Immature natural killer cell (primary cell): ENCODE measurements at regions not wholly inside any gene's neighbourhood (a gene's known extent, or its start where the extent isn't known, plus 50 kb on each side); places are given as distances from the start of the nearest gene placed in this dataset.

ENCODE experiments used
- DNase-seq, 3 donors: peaks; one replicate each; pipeline ENCODE4 v3.0.0; 2022; ENCODE audit warnings: mixed read lengths in 1 of 3
- H3K27ac Mint-ChIP-seq, 6 donors: one replicate each; pipeline ENCODE4 v1.8.0; 2020; ENCODE audit warnings: mixed read lengths in 6 of 6, mild to moderate bottlenecking in 5 of 6, inconsistent platforms in 4 of 6, moderate library complexity in 3 of 6
- H3K27me3 Mint-ChIP-seq, 3 donors: one replicate each; pipeline ENCODE4 v1.8.0; 2020 to 2021; ENCODE audit warnings: low read depth in 3 of 3, mild to moderate bottlenecking in 3 of 3, mixed read lengths in 3 of 3, moderate library complexity in 3 of 3, inconsistent platforms in 1 of 3
- H3K36me3 Mint-ChIP-seq, 3 donors: one replicate each; pipeline ENCODE4 v1.8.0; 2020; ENCODE audit warnings: mixed read lengths in 3 of 3, inconsistent platforms in 2 of 3, mild to moderate bottlenecking in 2 of 3
- H3K4me1 Mint-ChIP-seq, 2 donors: one replicate each; pipeline ENCODE4 v1.8.0; 2020; ENCODE audit warnings: inconsistent platforms in 2 of 2, mild to moderate bottlenecking in 2 of 2, mixed read lengths in 2 of 2, moderate library complexity in 1 of 2
- H3K4me3 Mint-ChIP-seq, 5 donors: one replicate each; pipeline ENCODE4 v1.8.0; 2020; ENCODE audit warnings: mild to moderate bottlenecking in 5 of 5, mixed read lengths in 5 of 5, inconsistent platforms in 3 of 5, moderate library complexity in 3 of 5
- H3K9me3 Mint-ChIP-seq, 6 donors: one replicate each; pipeline ENCODE4 v1.8.0; 2020; ENCODE audit warnings: mild to moderate bottlenecking in 6 of 6, mixed read lengths in 6 of 6, inconsistent platforms in 4 of 6, moderate library complexity in 3 of 6

DNA sequence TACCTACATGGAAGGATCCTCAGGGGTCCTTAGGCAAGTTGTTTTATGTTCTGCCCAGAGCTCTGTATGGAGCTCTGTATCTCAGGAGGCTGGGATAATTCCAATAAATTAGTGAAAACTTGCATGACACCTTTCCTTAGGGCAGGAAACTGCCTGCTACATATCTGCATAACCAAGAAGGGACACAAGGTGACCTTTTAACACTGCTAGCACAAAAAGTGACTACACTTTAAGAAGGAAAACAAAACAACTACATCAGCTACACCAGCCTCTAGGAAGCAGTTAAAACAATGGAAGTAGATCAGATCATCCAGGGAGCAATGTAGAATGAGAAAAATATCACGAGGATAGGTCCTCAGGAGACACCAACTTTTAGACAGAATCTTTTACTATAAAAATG is 93.9 kb downstream of the TNFSF18 start:
- Mint-ChIP-seq H3K4me1 (peaks cover 0 to 3% of the 10 kb centered on the region in 2 donors), H3K36me3 (no peaks in the 10 kb centered on the region), H3K27ac (no peak overlapping the region), H3K4me3 (no peak overlapping the region), H3K9me3 (no peaks in the 10 kb centered on the region), H3K27me3 (peaks cover 2 to 11% (median 2%) of the 10 kb centered on the region in 3 donors)
- DNase-seq, result no peak

DNA sequence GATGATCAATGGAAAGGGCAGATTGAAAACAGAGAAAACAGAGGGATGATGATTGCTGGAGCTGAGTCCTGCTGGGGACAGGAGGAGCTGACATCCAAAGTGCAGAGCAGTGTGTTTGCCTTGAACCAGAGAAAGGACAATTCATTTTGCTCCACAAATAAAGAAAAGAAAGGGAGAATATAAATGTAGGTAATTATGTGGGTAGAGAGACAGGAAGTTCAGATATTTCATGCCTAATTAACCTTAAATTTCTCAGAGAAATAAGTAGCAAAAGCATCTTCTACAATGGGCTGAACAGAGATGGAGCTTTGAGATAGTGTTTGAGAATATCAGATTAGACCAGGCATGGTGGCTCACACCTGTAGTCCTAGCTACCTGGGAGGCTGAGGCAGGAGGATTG is 93.2 kb downstream of the TNFSF18 start:
- no peaks in the 10 kb centered on the region for H3K9me3 Mint-ChIP-seq
- peaks cover 2 to 5% (median 3%) of the 10 kb centered on the region in 3 donors for H3K27me3 Mint-ChIP-seq
- H3K36me3 Mint-ChIP-seq, result no peaks in the 10 kb centered on the region
- DNase-seq, result no peak
- H3K4me1 Mint-ChIP-seq, result no peaks in the 10 kb centered on the region
- H3K27ac Mint-ChIP-seq, result no peak overlapping the region
- no peak overlapping the region for H3K4me3 Mint-ChIP-seq

DNA sequence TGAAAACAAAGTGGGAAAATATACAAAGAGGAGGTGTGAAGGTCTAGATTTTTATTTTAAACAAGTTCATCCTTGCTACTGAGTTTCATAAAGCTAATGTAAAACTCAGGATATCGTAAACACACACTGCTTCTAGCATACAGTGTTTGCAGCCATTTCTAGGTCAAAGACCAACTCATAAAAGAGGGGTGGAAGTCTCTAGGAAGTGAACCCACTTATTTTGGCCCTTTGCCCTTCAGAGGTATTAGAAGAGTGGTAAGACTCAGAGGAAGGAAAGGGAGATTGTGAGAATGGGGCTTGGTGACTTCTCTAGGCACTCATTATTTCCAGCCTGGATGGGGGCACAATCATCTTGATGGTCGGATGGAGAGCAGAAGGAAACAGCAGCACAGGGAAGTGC is 91.2 kb downstream of the TNFSF18 start:
- peaks cover 2 to 5% (median 3%) of the 10 kb centered on the region in 3 donors for H3K27me3 Mint-ChIP-seq
- no peaks in the 10 kb centered on the region for H3K36me3 Mint-ChIP-seq
- H3K4me1 Mint-ChIP-seq, result no peaks in the 10 kb centered on the region
- no peaks in the 10 kb centered on the region for H3K9me3 Mint-ChIP-seq
- no peak overlapping the region for H3K27ac Mint-ChIP-seq
- no peak for DNase-seq
- H3K4me3 Mint-ChIP-seq, result no peak overlapping the region

DNA sequence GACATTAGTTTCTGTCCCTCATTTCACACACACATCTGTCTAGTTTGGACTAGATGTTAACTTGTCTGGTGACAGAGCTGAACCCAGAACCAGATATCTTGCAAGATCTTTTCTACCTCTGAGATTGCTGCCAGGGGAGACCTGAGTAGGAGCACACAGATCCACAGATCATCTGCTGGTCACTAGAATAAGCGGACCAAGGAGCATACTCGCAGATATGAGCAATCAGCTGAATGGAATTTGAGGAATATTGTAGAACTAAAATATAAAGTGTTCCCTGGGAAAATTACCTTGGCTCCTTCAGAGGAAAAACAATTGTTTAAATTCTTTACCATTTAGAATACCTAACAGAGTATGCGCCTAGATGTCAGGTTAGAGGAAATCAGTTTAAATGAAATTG is 90.7 kb downstream of the TNFSF18 start:
- H3K27ac Mint-ChIP-seq, result no peak overlapping the region
- no peak for DNase-seq

DNA sequence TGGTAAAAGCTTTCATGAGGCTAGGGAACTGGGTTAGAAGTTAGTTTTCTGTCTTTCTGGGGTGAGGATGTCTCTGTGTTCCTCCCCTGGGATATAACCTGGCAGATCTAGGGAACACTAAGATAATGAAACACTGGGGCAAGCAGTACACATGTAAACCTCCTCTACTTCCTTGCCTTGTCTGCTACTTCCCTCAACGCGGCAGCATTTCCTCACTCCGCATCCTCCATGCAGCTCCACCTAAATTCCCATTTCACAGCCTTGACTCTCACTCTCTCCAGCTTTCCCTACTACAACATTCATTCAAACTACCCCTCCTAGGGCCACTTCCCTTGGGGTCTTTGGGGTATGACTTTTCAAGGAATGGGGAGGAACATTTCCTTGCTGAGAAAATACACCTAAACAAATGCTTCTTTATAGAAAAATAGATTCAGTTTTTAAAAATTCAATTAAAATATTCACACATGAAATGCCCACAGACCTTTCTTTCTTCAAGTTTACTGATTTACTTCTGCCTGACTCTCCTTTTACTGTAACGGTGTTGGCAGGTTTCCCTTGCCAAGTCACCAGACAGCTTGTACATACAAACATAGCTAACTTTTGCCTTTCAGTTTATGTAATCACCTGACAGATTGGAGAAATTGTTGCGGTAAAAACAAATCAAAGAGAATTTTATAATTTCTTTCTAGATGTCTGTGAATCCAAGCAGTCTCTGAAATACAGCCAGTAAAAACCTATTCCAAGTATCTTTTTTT is 90.1 kb downstream of the TNFSF18 start:
- no peak for DNase-seq
- Mint-ChIP-seq H3K4me3 (no peak overlapping the region), H3K27me3 (peaks cover 2 to 5% (median 3%) of the 10 kb centered on the region in 3 donors), H3K36me3 (no peaks in the 10 kb centered on the region), H3K27ac (no peak overlapping the region), H3K9me3 (no peaks in the 10 kb centered on the region), H3K4me1 (no peaks in the 10 kb centered on the region)

More for the DNA sequence above, 90.7 kb downstream of the TNFSF18 start:
- no peaks in the 10 kb centered on the region for H3K4me1 Mint-ChIP-seq
- H3K9me3 Mint-ChIP-seq, result no peaks in the 10 kb centered on the region
- no peak overlapping the region for H3K4me3 Mint-ChIP-seq
- H3K36me3 Mint-ChIP-seq, result no peaks in the 10 kb centered on the region
- peaks cover 2 to 5% (median 3%) of the 10 kb centered on the region in 3 donors for H3K27me3 Mint-ChIP-seq

DNA sequence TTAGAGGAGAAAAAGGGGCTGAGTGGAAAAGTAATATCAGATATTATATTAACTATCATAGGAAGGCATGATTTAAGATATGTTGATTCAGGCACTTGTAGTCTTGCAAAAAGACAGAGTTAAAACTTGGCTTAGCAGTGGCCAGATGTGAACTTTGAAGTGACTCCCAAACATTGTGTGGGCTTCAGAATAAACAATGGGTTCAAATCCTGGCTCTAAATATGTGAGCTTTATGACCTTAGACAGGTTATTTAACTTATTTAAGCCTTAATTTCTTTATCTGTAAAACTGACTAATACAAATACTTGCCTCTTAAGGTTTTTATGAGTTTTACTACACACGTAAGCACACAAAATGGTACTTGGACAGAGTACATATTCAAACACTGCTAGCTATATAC is 85.9 kb downstream of the TNFSF18 start:
- Mint-ChIP-seq H3K9me3 (no peaks in the 10 kb centered on the region), H3K4me1 (no peaks in the 10 kb centered on the region), H3K27me3 (peaks cover under 1 to 3% (median 3%) of the 10 kb centered on the region in 3 donors), H3K27ac (no peak overlapping the region), H3K4me3 (no peak overlapping the region), H3K36me3 (no peaks in the 10 kb centered on the region)
- DNase-seq, result no peak

DNA sequence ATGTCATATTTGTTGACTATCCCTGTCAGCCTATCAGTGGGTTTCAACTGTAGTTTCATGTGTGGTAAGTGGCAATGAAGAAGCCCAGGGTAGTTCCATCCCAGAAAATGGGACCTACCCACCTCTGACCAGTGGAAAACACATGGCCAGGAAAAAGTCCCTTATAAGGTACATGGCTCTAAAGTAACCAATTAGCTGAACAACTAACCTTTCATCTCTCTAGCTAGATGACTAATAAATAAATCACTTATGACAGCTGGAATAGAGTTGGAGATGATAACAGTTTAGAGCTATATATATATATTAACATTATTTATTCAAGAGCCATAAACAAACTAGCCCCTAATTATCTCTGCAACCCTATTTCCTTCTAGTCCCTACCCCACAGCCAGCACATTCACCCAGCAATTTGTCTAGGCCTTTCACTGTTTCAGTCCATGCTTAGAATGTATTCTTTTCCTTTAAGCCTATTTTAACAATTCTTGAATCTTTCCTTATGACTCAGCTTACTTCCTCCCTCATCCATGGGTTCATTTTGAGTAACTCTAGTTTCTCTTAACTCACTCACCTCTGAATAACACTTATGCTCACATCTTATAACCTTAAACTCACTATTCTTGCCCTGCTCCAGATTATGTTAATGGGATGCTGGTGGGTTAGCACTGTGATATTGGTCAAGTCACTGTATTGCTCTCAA is 83.7 kb downstream of the TNFSF18 start:
- no peak overlapping the region for H3K4me3 Mint-ChIP-seq
- peaks cover under 1 to 2% (median 2%) of the 10 kb centered on the region in 3 donors for H3K27me3 Mint-ChIP-seq
- no peaks in the 10 kb centered on the region for H3K4me1 Mint-ChIP-seq
- no peak for DNase-seq
- peak overlapping the region in 1 of 6 donors; percentile 11 for H3K27ac Mint-ChIP-seq
- no peaks in the 10 kb centered on the region for H3K36me3 Mint-ChIP-seq
- no peaks in the 10 kb centered on the region for H3K9me3 Mint-ChIP-seq

DNA sequence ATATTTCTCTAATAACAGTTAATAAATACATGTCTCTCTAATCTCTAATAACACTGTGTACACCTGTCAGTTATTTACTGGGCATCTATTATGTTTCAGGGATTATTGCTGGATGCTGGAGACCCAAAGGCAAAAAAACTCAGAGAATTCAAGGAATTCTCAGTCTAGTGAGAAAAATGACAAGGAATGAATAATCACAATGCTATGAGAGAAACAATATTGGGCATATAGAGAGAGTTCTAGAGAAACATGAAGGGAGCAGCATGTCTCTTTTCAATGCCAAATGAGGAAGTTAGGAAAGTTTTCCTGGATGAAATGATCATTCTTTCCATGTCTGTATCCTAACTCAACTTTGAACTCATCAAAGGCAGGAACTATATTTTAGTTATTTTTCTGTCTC is 82.8 kb downstream of the TNFSF18 start:
- H3K4me1 Mint-ChIP-seq, result no peaks in the 10 kb centered on the region
- no peak overlapping the region for H3K4me3 Mint-ChIP-seq
- H3K27ac Mint-ChIP-seq, result no peak overlapping the region
- no peaks in the 10 kb centered on the region for H3K36me3 Mint-ChIP-seq
- no peak for DNase-seq
- H3K27me3 Mint-ChIP-seq, result peaks cover under 1 to 2% (median 2%) of the 10 kb centered on the region in 3 donors
- H3K9me3 Mint-ChIP-seq, result no peaks in the 10 kb centered on the region

DNA sequence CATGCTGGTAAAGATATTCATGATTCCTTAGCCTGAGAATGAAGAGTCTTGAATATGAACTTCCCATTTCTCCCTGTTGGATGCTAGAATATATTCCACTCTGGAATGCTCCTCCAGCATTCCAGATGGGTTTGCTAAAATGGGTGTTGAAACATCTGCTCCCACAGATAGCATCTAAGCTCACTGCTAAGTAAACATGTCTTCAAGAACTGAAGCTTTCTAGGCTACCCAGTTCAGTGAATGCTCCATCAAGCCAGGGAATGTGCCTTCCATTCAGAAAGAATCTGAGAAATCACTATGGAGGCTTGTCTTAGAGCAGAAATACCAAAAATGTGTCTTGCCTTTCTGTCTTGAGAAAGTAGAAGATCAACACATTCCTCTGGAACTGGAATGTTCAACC is 81.1 kb downstream of the TNFSF18 start:
- Mint-ChIP-seq H3K4me1 (no peaks in the 10 kb centered on the region), H3K9me3 (no peaks in the 10 kb centered on the region), H3K27me3 (peaks cover 2% of the 10 kb centered on the region in 3 donors), H3K4me3 (no peak overlapping the region), H3K36me3 (no peaks in the 10 kb centered on the region), H3K27ac (no peak overlapping the region)
- DNase-seq, result no peak

DNA sequence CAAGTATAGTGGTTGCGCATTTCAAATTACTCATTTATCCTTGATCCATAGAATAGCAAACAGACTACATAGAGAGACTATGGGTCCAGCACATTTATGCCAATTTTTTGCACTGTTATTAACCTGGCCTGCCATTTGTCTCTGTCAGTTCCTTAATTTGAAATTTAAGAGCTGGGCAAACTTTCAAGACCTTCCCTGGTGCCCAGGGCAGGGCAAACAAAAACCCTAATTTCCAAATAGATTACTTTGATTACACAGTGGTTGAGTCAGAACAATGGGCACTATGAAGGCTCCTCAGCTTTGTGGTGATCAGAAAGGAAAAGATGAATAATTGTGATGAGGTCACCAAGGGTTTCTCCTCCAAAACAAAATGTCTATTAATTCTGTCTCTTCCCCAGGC is 80.6 kb downstream of the TNFSF18 start:
- no peaks in the 10 kb centered on the region for H3K9me3 Mint-ChIP-seq

DNA sequence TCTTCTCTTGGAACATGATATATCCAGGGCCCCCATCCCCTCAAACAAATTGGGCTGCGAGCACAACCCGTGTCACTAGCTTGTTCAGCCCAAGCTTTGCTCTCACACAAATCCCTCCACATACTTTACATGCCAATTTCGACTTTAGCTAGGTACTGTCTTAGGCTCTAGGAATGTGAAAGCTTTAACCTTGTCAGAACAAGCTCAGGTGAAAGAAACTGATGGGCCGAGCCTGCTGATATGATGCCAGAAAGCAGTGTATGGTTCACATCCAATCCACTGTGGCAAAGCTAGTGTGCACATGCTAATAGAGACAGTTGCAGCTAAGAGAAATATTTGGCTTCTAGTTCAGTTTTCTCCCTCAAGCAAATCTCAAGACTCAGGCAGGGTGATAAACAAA is 79.5 kb downstream of the TNFSF18 start:
- Mint-ChIP-seq H3K27me3 (peaks cover 2% of the 10 kb centered on the region in 3 donors), H3K4me3 (no peak overlapping the region), H3K36me3 (no peaks in the 10 kb centered on the region), H3K27ac (no peak overlapping the region), H3K4me1 (no peaks in the 10 kb centered on the region), H3K9me3 (no peaks in the 10 kb centered on the region)
- no peak for DNase-seq

More for the DNA sequence above, 80.6 kb downstream of the TNFSF18 start:
- H3K27me3 Mint-ChIP-seq, result peaks cover 2% of the 10 kb centered on the region in 3 donors
- H3K4me1 Mint-ChIP-seq, result no peaks in the 10 kb centered on the region
- DNase-seq, result no peak
- no peak overlapping the region for H3K4me3 Mint-ChIP-seq
- H3K27ac Mint-ChIP-seq, result no peak overlapping the region
- no peaks in the 10 kb centered on the region for H3K36me3 Mint-ChIP-seq

DNA sequence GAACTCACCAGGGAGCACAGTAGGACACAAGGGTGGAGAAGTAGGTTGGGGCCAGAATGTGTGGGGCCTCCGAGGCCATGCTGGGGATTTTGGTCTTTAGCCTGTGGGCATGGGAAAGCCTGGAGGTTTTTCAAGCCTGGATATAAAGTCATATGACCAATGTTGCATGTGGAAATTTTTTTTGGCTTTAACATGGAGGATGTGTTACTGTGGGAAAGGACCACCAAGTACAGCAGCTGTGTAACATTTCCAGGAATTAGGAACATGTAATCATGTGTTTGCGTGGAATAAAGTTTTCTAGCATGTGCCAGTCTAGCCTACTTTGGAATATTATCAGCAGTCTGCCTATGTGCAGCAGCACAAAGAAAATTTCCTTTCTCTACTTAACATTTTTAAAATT is 78.5 kb downstream of the TNFSF18 start:
- H3K27ac Mint-ChIP-seq, result no peak overlapping the region
- H3K4me1 Mint-ChIP-seq, result no peaks in the 10 kb centered on the region
- no peak overlapping the region for H3K4me3 Mint-ChIP-seq
- H3K27me3 Mint-ChIP-seq, result peaks cover 0 to 2% (median 2%) of the 10 kb centered on the region in 3 donors
- no peaks in the 10 kb centered on the region for H3K9me3 Mint-ChIP-seq
- DNase-seq, result no peak
- no peaks in the 10 kb centered on the region for H3K36me3 Mint-ChIP-seq

DNA sequence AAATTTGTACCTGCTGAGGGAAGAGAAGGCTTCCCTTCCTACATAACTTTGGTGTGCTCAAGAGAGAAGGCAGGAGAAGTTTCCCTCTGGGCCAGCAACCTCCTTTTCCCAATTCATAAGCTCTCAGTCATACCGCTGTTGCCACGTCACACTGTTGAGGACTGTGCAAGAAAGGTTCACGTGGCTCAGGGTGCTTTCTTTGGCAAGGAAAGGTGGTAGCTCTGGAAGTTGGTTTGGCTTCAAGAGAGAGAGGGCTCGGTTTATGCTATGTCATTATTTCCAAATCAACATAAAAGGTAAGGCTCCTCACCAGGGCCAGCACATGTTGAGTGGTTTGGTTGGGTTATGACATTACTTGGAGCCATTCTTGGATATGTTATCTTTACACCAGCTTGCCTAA is 77.3 kb downstream of the TNFSF18 start:
- no peaks in the 10 kb centered on the region for H3K9me3 Mint-ChIP-seq
- no peak overlapping the region for H3K4me3 Mint-ChIP-seq
- H3K36me3 Mint-ChIP-seq, result no peaks in the 10 kb centered on the region
- no peak overlapping the region for H3K27ac Mint-ChIP-seq
- peaks cover 0 to 2% (median 2%) of the 10 kb centered on the region in 3 donors for H3K27me3 Mint-ChIP-seq
- no peak for DNase-seq
- no peaks in the 10 kb centered on the region for H3K4me1 Mint-ChIP-seq

DNA sequence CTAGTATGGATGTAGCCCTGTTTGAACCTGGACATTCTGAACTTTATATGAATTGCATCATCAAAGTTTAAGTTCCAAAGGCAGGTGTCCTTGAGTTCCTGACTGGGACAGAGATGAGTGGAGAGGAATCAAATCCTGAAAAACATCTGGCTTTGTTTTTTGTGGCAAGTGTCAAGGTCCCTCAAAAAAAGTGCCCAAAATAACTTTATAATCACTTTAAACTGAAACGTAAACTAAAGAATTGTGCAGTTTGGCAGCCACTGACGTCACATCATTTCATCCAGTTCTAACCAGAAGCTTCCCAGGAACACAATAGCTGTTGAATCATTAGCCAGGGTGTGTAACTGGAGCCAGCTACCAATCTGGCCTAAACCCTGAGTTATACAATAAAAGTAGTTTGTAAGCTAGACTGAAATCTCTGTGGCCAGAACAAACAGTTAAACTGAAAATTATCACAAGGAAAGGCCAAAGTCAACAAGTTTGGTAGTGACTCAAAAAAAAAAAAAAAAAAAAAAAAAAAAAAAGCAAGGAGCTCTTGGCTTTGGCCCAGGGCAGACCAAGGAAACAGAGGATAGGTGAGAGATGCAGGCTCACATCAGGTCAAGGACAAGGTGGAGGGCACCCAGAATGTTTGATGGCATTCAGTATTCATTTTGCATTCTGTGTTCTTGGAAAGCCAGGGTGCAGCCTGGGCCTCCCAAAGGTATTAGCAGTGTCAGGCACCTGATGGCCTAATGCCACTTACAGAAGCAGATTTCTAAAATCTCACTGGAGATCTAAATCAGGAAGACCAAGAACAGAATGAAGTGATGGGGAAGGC is 74.3 kb downstream of the TNFSF18 start:
- peaks cover 0 to 4% (median 0%) of the 10 kb centered on the region in 3 donors for H3K27me3 Mint-ChIP-seq
- no peak overlapping the region for H3K4me3 Mint-ChIP-seq
- H3K27ac Mint-ChIP-seq, result no peak overlapping the region
- no peaks in the 10 kb centered on the region for H3K9me3 Mint-ChIP-seq
- DNase-seq, result no peak
- H3K36me3 Mint-ChIP-seq, result no peaks in the 10 kb centered on the region
- H3K4me1 Mint-ChIP-seq, result no peaks in the 10 kb centered on the region
